Smooth muscle cell (in vitro differentiated cells): ENCODE measurements at regions not wholly inside any gene's neighbourhood (a gene's known extent, or its start where the extent isn't known, plus 50 kb on each side); places are given as distances from the start of the nearest gene placed in this dataset.

Source experiments
- DNase-seq: peaks from one replicate; lab custom pipeline; 2025; ENCODE audit not compliant: unreplicated experiment; lab: John Stamatoyannopoulos, UW
- H2AFZ ChIP-seq: fragments of 200-600 bp; sonication (generic); 2 replicates; pipeline ENCODE4 v1.6.0; 2016; ENCODE audit warnings: antibody characterized with exemption, low read depth, mild to moderate bottlenecking
- H3F3A ChIP-seq: fragments of 200-600 bp; sonication (generic); 2 replicates; pipeline ENCODE4 v1.6.0; 2017; ENCODE audit warnings: antibody characterized with exemption, low read depth
- H3K27ac ChIP-seq: fragments of 200-600 bp; sonication (generic); 2 replicates; pipeline ENCODE4 v1.5.1; 2016; ENCODE audit warnings: low read depth, mild to moderate bottlenecking
- H3K27me3 ChIP-seq: fragments of 200-600 bp; sonication (generic); 2 replicates; pipeline ENCODE4 v1.6.1; 2016; ENCODE audit warnings: low read depth, mild to moderate bottlenecking
- H3K36me3 ChIP-seq: fragments of 200-600 bp; sonication (generic); 2 replicates; pipeline ENCODE4 v1.5.1; 2016; ENCODE audit warnings: low read depth
- H3K4me1 ChIP-seq: fragments of 200-600 bp; sonication (generic); 2 replicates; pipeline ENCODE4 v1.5.1; 2016; ENCODE audit warnings: low read depth
- H3K4me2 ChIP-seq: fragments of 200-600 bp; sonication (generic); 2 replicates; pipeline ENCODE4 v1.6.0; 2016; ENCODE audit warnings: mild to moderate bottlenecking
- H3K4me3 ChIP-seq: fragments of 200-600 bp; sonication (generic); 2 replicates; pipeline ENCODE4 v1.5.1; 2016; ENCODE audit warnings: mild to moderate bottlenecking
- H3K79me2 ChIP-seq: fragments of 200-600 bp; sonication (generic); 2 replicates; pipeline ENCODE4 v1.6.0; 2016; ENCODE audit warnings: low read depth, mild to moderate bottlenecking
- H3K9ac ChIP-seq: fragments of 200-600 bp; sonication (generic); 2 replicates; pipeline ENCODE4 v1.6.0; 2016; ENCODE audit warnings: low read depth
- H3K9me3 ChIP-seq: fragments of 200-600 bp; sonication (generic); replicated peaks from 2 replicates; pipeline ENCODE4 v1.5.1; 2016; ENCODE audit warnings: low read depth
- H4K20me1 ChIP-seq: fragments of 200-600 bp; sonication (generic); 2 replicates; pipeline ENCODE4 v1.6.0; 2016; ENCODE audit warnings: low read depth
- whole genome bisulfite sequencing: methylation state at CpG from one replicate; pipeline ENCODE4 v1.1.7; 2016; ENCODE audit warnings: low lambda C conversion rate; 5-methylcytosine and 5-hydroxymethylcytosine counted together
- TF ChIP-seq, protein P1 (sequence below): fragments of 200-600 bp; sonication (generic); IDR thresholded peaks from 2 replicates; pipeline ENCODE4 v1.5.1; 2017; ENCODE audit warnings: borderline replicate concordance, mild to moderate bottlenecking, antibody characterized with exemption; ENCODE audit not compliant: insufficient read depth, poor library complexity, severe bottlenecking

DNA sequence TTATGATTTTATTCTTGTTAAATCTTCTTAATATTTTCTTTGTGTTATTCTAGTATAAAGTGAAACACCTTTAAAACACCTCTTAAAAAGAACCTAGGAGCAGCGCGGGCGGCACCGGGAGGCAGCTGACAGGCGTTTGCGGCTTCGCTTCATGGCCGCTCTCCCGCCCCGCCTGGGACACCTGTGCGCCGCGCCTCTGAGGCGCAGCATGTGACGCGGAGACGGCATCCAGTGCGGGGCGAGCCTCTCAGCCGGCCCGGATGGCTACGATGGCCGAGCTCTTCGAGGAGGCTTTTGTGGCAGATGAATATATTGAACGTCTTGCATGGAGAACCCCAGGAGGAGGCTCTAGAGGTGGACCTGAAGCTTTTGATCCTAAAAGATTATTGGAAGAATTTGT, 1592.7 kb downstream of the TECRL start:
- TF ChIP-seq, protein P1, sequence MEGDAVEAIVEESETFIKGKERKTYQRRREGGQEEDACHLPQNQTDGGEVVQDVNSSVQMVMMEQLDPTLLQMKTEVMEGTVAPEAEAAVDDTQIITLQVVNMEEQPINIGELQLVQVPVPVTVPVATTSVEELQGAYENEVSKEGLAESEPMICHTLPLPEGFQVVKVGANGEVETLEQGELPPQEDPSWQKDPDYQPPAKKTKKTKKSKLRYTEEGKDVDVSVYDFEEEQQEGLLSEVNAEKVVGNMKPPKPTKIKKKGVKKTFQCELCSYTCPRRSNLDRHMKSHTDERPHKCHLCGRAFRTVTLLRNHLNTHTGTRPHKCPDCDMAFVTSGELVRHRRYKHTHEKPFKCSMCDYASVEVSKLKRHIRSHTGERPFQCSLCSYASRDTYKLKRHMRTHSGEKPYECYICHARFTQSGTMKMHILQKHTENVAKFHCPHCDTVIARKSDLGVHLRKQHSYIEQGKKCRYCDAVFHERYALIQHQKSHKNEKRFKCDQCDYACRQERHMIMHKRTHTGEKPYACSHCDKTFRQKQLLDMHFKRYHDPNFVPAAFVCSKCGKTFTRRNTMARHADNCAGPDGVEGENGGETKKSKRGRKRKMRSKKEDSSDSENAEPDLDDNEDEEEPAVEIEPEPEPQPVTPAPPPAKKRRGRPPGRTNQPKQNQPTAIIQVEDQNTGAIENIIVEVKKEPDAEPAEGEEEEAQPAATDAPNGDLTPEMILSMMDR: no peak
- Histone ChIP-seq H3K79me2 (no peaks in the 10 kb centered on the region), H4K20me1 (no peaks in the 10 kb centered on the region), H3F3A (no peaks in the 10 kb centered on the region), H3K9ac (no peak overlapping the region), H3K36me3 (no peaks in the 10 kb centered on the region), H3K4me3 (no peak overlapping the region), H3K27ac (no peak overlapping the region), H3K4me2 (no peak overlapping the region), H3K9me3 (no peaks in the 10 kb centered on the region), H3K4me1 (peaks cover 8% of the 10 kb centered on the region), H3K27me3 (no peaks in the 10 kb centered on the region), H2AFZ (no peak overlapping the region)
- WGBS: 93% methylated on average over 25 of the region's 25 CpGs
- DNase-seq: no peak

- no peak overlapping the region for H3K4me3 ChIP-seq
Observed at GRCh38 chr4:62814510-62815047, 1594.7 kb downstream of the TECRL start.

GRCh38 chr4:62806816-62807215, 1602.4 kb downstream of the TECRL start:
- H3K27ac ChIP-seq: no peak overlapping the region
- H3F3A ChIP-seq: no peaks in the 10 kb centered on the region
- no peak overlapping the region for H3K9ac ChIP-seq
- H3K4me3 ChIP-seq: no peak overlapping the region
- no peaks in the 10 kb centered on the region for H4K20me1 ChIP-seq
- TF ChIP-seq, protein P1: no peak
- no peak overlapping the region for H3K4me2 ChIP-seq
- no peak overlapping the region for H2AFZ ChIP-seq
- WGBS: 86% methylated on average over 5 of the region's 5 CpGs
- H3K4me1 ChIP-seq: no peaks in the 10 kb centered on the region
- H3K9me3 ChIP-seq: no peaks in the 10 kb centered on the region
- no peaks in the 10 kb centered on the region for H3K79me2 ChIP-seq
- H3K27me3 ChIP-seq: no peaks in the 10 kb centered on the region
- no peak for DNase-seq
- H3K36me3 ChIP-seq: no peaks in the 10 kb centered on the region

More at GRCh38 chr4:62814510-62815047, 1594.7 kb downstream of the TECRL start:
- Histone ChIP-seq H4K20me1 (no peaks in the 10 kb centered on the region), H3K79me2 (no peaks in the 10 kb centered on the region), H3K27ac (no peak overlapping the region), H3K36me3 (no peaks in the 10 kb centered on the region), H3K27me3 (no peaks in the 10 kb centered on the region), H3K9ac (no peak overlapping the region), H3K4me1 (peaks cover 8% of the 10 kb centered on the region), H3K9me3 (no peaks in the 10 kb centered on the region), H3F3A (no peaks in the 10 kb centered on the region), H3K4me2 (no peak overlapping the region), H2AFZ (peak overlapping the region; percentile 21)
- no peak for DNase-seq
- WGBS: 56% methylated on average over 3 of the region's 3 CpGs
- TF ChIP-seq, protein P1: no peak

GRCh38 chr4:62804075-62804474, 1603.9 kb downstream of the ADGRL3 start:
- no peak for DNase-seq
- no peaks in the 10 kb centered on the region for H3K9me3 ChIP-seq
- no peak overlapping the region for H3K4me3 ChIP-seq
- no peaks in the 10 kb centered on the region for H4K20me1 ChIP-seq
- H3K36me3 ChIP-seq: no peaks in the 10 kb centered on the region
- no peaks in the 10 kb centered on the region for H3K27me3 ChIP-seq
- H3K27ac ChIP-seq: no peak overlapping the region
- no peaks in the 10 kb centered on the region for H3K4me1 ChIP-seq
- H3F3A ChIP-seq: no peaks in the 10 kb centered on the region
- no peaks in the 10 kb centered on the region for H3K79me2 ChIP-seq
- TF ChIP-seq, protein P1: no peak
- WGBS: 95% methylated on average over 2 of the region's 2 CpGs
- no peak overlapping the region for H3K4me2 ChIP-seq
- H3K9ac ChIP-seq: no peak overlapping the region
- H2AFZ ChIP-seq: no peak overlapping the region
